SU-DHL-6 (cell line): ENCODE measurements at regions not wholly inside any gene's neighbourhood (a gene's known extent, or its start where the extent isn't known, plus 50 kb on each side); places are given as distances from the start of the nearest gene placed in this dataset.

Experiments
- H2AFZ ChIP-seq: fragments of 200-600 bp; sonication (generic); 2 replicates; pipeline ENCODE4 v1.6.1; 2014; ENCODE audit warnings: low read depth, mild to moderate bottlenecking, moderate library complexity, mixed read lengths, antibody characterized with exemption, low read length; ENCODE audit not compliant: severe bottlenecking
- H3F3A ChIP-seq: fragments of 200-600 bp; shearing (Covaris generic); 2 replicates; pipeline ENCODE4 v1.6.0; 2016; ENCODE audit warnings: antibody characterized with exemption, mild to moderate bottlenecking; ENCODE audit not compliant: insufficient read depth
- H3K27ac ChIP-seq: fragments of 200-600 bp; sonication (generic); 2 replicates; pipeline ENCODE4 v1.5.1; 2016; ENCODE audit warnings: low read depth, mild to moderate bottlenecking, low read length, moderate library complexity, mixed read lengths
- H3K27me3 ChIP-seq: fragments of 200-600 bp; sonication (generic), shearing (Covaris generic); 2 replicates; pipeline ENCODE4 v1.6.0; 2014; ENCODE audit warnings: mild to moderate bottlenecking, low read length
- H3K36me3 ChIP-seq: fragments of 200-600 bp; sonication (generic); 2 replicates; pipeline ENCODE4 v1.6.1; 2014; ENCODE audit warnings: mild to moderate bottlenecking, low read length, mixed read lengths
- H3K4me2 ChIP-seq: fragments of 300-600, 200-600 bp; shearing (Covaris generic), sonication (generic); 2 replicates; pipeline ENCODE4 v1.6.0; 2014; ENCODE audit warnings: low read length, low read depth, mild to moderate bottlenecking; ENCODE audit not compliant: poor library complexity, severe bottlenecking
- H3K4me3 ChIP-seq: fragments of 200-600 bp; sonication (generic); 2 replicates; pipeline ENCODE4 v1.5.1; 2014; ENCODE audit warnings: antibody characterized with exemption, low read length, mild to moderate bottlenecking, mixed read lengths; ENCODE audit not compliant: insufficient read depth, poor library complexity, severe bottlenecking
- H3K79me2 ChIP-seq: fragments of 200-600 bp; sonication (generic); 2 replicates; pipeline ENCODE4 v1.6.1; 2014; ENCODE audit warnings: mild to moderate bottlenecking, low read length, moderate library complexity; ENCODE audit not compliant: insufficient read depth
- H3K9ac ChIP-seq: fragments of 200-600 bp; sonication (generic); 2 replicates; pipeline ENCODE4 v1.7.0; 2014; ENCODE audit warnings: mild to moderate bottlenecking, low read length
- H3K9me2 ChIP-seq: fragments of 200-600 bp; sonication (generic); replicated peaks from 2 replicates; pipeline ENCODE4 v1.6.1; 2014; ENCODE audit warnings: low read length; ENCODE audit not compliant: insufficient read depth
- H3K9me3 ChIP-seq: fragments of 200-600 bp; sonication (generic); 2 replicates; pipeline ENCODE4 v1.6.1; 2014; ENCODE audit warnings: low read length, mixed read lengths; ENCODE audit not compliant: insufficient read depth
- H4K20me1 ChIP-seq: fragments of 200-600 bp; sonication (generic); 2 replicates; pipeline ENCODE4 v1.6.1; 2014; ENCODE audit warnings: low read depth, mild to moderate bottlenecking, antibody characterized with exemption, low read length, moderate library complexity, mixed read lengths
- CTCF ChIP-seq: fragments of 200-600 bp; sonication (generic); IDR thresholded peaks from one replicate; pipeline ENCODE4 v1.5.1; 2017; ENCODE audit warnings: antibody characterized with exemption, mild to moderate bottlenecking, low read length, moderate library complexity; ENCODE audit not compliant: insufficient read depth, poor library complexity, severe bottlenecking
- EZH2phosphoT487 ChIP-seq: fragments of 200-600 bp; sonication (generic), shearing (Covaris generic); conservative IDR thresholded peaks from 2 replicates; pipeline ENCODE4 v1.6.1; 2018; ENCODE audit warnings: mild to moderate bottlenecking, antibody characterized with exemption, low read length, moderate library complexity, mixed read lengths

GRCh38 chr5:5044247-5044840 lies 95.8 kb upstream of the ADAMTS16 start:
- Histone ChIP-seq H3K9me3 (no peaks in the 10 kb centered on the region), H3K9me2 (no peaks in the 10 kb centered on the region), H3K27ac (no peak overlapping the region), H3K36me3 (no peaks in the 10 kb centered on the region), H3K79me2 (no peaks in the 10 kb centered on the region), H3K4me2 (no peak overlapping the region), H3F3A (no peaks in the 10 kb centered on the region), H4K20me1 (no peaks in the 10 kb centered on the region), H2AFZ (no peak overlapping the region), H3K9ac (no peak overlapping the region), H3K4me3 (no peak overlapping the region), H3K27me3 (no peaks in the 10 kb centered on the region)
- TF ChIP-seq EZH2phosphoT487 (no peak), CTCF (no peak)

- no peaks in the 10 kb centered on the region for H3K9me2 ChIP-seq
- H3K79me2 ChIP-seq, result no peaks in the 10 kb centered on the region
- no peak for TF ChIP-seq CTCF
- TF ChIP-seq EZH2phosphoT487, result no peak
- H3K4me3 ChIP-seq, result no peak overlapping the region
- no peak overlapping the region for H3K9ac ChIP-seq
- no peak overlapping the region for H3K27ac ChIP-seq
- H3K36me3 ChIP-seq, result no peaks in the 10 kb centered on the region
- no peak overlapping the region for H3K4me2 ChIP-seq
- no peak overlapping the region for H2AFZ ChIP-seq
- no peaks in the 10 kb centered on the region for H4K20me1 ChIP-seq
- no peaks in the 10 kb centered on the region for H3K9me3 ChIP-seq
- no peaks in the 10 kb centered on the region for H3K27me3 ChIP-seq
- no peaks in the 10 kb centered on the region for H3F3A ChIP-seq
Measured at GRCh38 chr5:5046680-5047502, 93.2 kb upstream of the ADAMTS16 start.

GRCh38 chr5:5050801-5051200 lies 89.3 kb upstream of the ADAMTS16 start:
- TF ChIP-seq CTCF, result no peak
- TF ChIP-seq EZH2phosphoT487, result no peak
- Histone ChIP-seq H4K20me1 (no peaks in the 10 kb centered on the region), H3K79me2 (no peaks in the 10 kb centered on the region), H3K27me3 (no peaks in the 10 kb centered on the region), H3K4me3 (no peak overlapping the region), H3K9me3 (no peaks in the 10 kb centered on the region), H3F3A (no peaks in the 10 kb centered on the region), H3K36me3 (no peaks in the 10 kb centered on the region), H3K4me2 (no peak overlapping the region), H3K9ac (no peak overlapping the region), H3K9me2 (no peaks in the 10 kb centered on the region), H3K27ac (no peak overlapping the region), H2AFZ (no peak overlapping the region)
